NAMALWA (cell line): ENCODE measurements at regions not wholly inside any gene's neighbourhood (a gene's known extent, or its start where the extent isn't known, plus 50 kb on each side); places are given as distances from the start of the nearest gene placed in this dataset.
"Not testable (repeated sequence)": the region's sequence is repeated elsewhere in the genome, so short reads cannot be mapped to it uniquely, and the experiment has no call there.

ENCODE experiments used
- DNase-seq: peaks from one replicate; pipeline ENCODE4 v3.0.0-alpha.2; 2015; ENCODE audit warnings: low spot score

DNA sequence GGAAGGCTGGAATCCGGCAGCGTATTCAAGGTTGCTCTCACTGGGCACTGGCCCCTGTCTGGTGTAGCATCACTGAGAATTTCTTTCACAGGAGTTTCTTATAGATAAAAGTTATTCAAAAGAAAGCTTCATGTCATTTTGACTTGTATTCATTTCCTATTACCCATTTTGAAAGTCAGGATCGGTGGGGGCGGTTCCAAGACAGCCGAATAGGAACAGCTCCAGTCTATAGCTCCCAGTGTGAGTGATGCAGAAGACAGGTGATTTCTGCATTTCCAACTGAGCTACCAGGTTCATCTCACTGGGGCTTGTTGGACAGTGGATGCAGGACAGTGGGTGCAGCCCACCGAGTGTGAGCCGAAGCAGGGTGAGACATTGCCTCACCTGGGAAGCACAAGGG, 51.5 kb upstream of the CDC42EP3 start:
- not testable (repeated sequence) for DNase-seq

DNA sequence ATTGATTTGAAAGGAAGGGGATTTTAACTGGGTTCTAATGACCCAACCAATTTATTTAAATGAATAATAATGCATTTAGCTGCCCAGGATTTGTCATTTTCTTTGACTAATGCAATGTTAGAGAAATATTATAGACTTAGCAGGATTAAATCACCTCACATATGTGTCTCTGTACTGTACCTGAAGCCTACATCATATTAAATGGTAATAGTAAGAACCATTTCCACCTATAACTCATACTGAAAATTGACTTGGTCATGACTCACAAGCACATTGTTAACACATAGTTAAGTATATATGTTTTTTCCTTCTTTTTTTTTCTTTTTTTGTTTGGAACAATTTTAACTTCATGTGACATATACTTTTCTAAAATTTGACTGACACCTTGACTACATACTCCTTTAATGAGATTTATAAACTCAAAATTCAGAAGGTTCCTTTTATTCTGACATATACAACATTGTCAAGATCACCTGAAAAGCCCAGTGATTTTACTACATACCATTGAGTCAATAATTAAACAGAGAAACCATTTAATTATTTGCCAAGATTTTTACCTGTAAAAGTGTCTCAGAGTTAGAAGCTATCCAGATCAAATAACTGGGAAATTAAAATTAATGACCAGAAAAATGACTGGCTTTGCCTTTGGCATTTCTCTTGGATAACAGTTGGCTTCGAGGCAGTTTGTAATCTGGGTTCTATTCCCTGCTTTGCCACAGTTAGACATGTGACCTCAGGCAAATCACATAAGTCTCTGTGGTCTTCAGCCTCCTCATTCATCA, 58.8 kb upstream of the CDC42EP3 start:
- DNase-seq, result no peak

DNA sequence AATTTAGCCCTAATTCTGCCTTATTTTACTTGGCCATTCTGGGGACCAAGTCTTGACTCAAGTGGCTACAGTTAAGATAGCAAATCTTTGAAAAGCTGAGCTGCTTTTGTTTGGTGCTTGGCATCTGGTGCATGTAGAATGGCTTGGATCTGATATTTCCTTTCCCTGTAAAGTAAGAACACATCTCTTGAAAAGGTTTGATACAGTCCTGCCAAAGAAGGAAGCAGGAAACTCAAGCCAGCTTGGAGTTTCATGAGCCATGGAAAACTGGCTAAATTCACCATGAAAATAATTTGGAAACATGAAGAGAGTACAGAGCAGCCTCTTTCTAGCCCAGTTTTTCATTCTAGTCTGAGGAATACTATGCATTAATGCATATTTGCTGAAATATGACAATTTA, 61.0 kb upstream of the CDC42EP3 start:
- not testable (repeated sequence) for DNase-seq

- DNase-seq, result no peak
These were observed 61.8 kb upstream of the CDC42EP3 start for GRCh38 chr2:37733251-37733650.

DNA sequence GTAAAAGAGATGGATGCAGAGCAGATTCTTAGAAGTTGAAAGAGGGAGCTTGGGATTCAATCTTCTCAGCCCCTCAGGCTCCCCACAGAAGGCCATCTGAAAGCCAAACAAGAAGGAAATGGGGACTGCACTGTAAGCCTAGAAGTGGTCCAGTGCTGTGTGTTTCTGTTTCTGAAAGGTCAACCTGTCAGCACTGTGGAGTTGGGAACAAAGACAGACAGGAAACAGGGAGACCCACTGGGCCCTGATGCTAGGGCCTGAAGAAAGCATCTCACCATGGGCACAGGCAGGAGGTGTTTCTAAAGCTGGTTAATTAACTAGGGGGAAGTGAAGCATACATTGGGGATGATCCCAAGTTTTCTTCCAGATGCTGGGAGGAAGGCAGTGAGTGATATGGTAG, 62.5 kb upstream of the CDC42EP3 start:
- not testable (repeated sequence) for DNase-seq

DNA sequence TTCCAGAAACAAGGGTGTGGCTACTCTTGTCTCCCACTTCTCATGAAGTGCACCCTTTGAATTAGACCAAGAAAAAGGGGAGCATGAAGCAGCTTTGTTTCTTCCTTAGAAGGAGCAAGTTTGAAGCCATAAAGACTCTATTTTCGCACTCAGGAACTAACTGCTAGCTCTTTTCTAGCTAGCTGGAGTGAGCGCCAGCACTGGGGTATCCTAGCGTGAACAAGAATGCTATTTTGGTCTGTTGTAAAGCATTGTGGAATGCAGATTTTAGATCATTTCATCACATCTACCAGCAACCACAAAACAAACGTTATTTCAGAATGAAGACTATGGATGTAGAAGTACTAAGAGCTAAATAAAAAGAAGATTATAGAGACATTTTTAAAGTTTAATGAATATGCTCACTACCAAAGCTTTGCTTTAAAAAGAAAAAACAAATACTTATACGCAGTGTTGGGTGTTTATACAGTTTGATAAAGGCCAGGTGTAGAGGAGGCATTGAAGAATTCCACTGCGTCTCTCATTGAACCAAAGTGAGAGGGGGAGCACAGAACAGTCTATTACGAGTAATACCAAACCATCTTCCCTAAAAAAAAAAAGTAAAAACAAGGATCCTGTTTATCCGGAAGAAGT, 63.6 kb upstream of the CDC42EP3 start:
- not testable (repeated sequence) for DNase-seq

GRCh38 chr2:37735524-37735910, 64.1 kb upstream of the CDC42EP3 start:
- not testable (repeated sequence) for DNase-seq

- no peak for DNase-seq
These were observed 66.1 kb upstream of the CDC42EP3 start for GRCh38 chr2:37737507-37737906.

DNA sequence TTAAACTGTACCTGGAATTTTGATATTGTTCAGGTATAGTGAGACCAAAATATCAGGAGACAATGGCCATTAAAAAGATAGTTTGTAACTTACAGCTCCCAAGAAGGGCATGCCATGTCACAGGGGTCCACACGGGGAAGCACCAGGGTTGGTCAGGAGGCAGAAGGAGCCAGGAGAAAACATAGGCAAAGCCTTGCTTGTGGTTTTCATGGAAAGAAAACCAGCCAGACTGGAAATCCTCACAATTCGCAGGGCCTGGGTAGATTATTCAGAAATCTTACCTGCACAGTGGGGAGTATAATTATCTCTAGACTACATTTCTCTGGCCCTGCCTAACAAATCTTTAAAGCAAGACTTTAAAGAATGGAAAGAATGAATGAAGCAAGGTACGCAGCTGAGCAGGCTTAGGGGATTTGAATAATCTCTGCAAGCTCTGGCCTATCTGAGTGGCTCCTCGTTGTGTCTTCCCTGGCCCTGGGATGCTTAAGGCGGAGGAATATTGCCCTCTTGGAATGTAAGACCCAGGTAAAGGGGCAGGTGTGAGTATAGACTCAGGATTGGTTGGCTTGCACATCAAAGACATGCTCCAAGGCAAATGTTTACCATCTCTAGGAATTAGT, 66.9 kb upstream of the CDC42EP3 start:
- no peak for DNase-seq

DNA sequence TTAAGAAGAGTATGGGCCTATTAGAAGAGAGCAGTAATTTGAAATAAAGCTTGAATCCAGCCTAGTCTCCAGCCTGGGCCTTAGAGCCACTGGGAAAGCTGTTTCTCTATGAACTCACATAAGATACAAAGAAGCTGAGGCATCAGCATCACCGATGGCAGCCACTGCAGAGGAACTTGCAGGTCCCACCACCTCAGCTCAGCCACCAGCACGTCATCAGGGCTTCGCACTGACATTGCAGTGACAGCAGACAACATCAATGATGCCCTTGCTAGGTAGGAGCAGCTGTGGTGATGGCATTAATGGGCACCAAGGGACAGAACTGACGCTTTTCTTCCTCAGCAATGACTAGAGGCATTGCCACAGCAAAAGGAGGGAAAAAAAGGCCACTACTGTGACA, 67.7 kb upstream of the CDC42EP3 start:
- DNase-seq, result no peak

- DNase-seq, result no peak
These were observed 68.8 kb upstream of the CDC42EP3 start for GRCh38 chr2:37740164-37740739.

DNA sequence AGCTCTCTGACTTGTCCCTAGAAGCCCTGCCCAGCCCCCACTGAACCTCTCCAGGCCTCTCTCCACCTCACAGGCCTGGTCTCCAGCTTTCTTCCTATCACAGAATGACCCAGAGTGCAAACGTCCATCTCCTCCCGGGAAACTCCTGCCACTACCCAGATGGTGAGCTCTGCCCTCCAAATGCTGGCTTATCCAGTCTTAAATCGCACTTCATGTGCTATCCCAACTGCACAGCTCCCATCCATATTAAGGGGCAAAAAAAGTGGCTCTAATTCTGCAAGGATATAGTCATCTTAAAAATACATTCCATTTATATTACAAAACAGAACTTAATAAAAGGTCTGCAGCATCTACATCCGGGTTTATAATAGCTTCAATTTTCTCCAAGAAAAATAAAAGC, 70.8 kb upstream of the CDC42EP3 start:
- DNase-seq, result no peak

DNA sequence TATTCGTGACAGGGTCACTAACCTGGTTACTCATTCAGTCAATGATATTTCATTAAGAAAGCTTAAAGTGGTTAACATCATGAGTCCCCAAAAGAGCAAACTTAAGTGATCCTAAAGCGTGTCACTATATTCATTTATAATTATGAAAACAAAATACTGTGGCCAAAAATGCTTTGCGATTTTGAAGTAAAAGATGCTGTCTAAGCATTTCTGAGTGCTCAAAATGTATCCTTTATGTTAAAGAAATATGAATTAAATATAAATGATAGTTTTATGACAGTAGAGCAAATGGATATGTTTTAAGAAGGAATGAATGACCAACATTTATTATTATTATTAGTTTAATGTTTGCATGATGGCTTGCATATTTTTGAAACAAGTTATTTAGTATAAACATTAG, 72.6 kb upstream of the CDC42EP3 start:
- no peak for DNase-seq

DNA sequence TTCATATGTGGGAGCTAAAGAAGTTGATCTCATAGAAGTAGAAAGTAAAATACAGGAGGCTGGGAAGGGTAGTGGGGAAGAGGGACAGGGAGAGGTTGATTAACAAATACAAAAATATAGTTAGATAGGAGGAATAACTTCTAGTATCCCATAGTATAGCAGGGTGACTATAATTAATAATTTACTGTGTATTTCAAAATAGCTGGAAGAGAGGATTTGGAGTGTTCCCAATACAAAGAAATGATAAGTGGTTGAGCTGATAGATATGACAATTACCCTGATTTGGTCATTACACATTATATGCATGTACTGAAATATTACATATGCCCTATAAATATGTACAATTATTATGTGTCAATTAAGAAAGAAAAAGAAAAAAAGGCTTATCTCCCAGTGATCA, 73.5 kb upstream of the CDC42EP3 start:
- DNase-seq, result not testable (repeated sequence)

- DNase-seq, result not testable (repeated sequence)
These were observed 74.6 kb upstream of the CDC42EP3 start for GRCh38 chr2:37746011-37746410.

GRCh38 chr2:37746883-37747282, 75.4 kb upstream of the CDC42EP3 start:
- no peak for DNase-seq

DNA sequence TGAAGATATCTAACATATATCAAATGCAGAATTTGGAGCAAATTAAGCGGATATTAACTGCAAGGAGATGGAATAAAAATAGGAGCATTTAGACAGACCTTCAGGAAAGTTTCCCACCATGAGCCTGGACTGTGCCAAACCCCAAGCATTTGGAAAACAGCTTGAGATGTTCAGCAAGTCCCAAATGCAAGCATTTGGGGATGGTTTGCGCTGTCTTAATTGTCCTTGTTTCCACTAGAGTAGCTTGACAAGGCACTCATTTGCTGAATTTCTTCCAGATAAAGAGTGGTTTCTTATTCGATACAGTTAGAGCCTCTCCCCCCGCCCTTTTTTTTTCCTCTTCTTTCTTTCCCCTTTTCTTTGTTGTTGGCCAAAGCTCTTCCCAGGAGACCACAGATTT, 77.1 kb upstream of the CDC42EP3 start:
- no peak for DNase-seq

- not testable (repeated sequence) for DNase-seq
These were observed 78.8 kb upstream of the CDC42EP3 start for GRCh38 chr2:37750286-37750685.

GRCh38 chr2:37752766-37753165, 81.3 kb upstream of the CDC42EP3 start:
- DNase-seq, result no peak

DNA sequence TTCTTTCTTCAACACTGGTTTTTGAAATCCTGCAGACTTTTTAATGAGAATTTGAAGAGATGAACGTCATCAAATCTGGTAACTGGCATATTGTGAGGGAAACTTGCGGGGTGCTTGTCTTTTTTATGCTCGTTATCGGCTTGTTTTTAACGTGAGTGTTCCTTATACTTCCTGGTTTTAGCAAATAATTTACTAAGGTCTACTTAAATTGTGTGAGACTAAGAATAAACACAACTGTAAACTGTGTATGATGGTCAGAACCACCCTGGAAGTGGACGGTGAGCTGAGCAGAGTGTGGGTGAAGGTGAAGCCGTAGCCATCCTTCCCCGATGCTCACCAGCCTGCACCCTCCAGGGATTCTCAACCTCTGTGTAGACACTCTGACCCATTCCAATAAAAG, 82.3 kb upstream of the CDC42EP3 start:
- no peak for DNase-seq

DNA sequence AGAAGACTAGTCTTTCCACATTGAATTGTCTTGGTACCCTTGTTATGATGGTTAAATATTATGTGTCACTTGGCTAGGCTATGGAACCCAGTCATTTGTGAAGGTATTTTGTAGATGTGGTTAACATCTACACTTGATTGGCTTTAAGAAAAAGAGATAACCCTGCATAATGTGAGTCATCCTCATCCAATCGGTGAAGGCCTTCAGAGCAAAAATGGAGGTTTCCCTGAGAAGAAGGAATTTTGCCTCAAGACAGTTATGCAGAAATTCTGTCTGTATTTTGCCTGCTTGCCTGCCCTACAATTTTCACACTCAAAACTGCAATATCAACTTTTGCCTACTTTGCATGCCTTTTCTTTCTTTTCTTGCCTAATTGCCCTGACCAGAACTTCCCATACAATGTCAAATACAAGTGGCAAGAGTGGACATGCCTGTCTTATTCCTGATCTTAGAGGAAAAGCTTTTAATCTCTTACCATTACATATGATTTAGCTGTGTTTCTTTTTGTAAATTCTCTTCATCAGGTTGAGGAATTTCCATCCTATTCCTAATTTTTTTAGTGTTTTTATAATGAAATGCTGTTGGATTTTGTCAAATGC, 84.6 kb upstream of the CDC42EP3 start:
- not testable (repeated sequence) for DNase-seq

GRCh38 chr2:37757456-37757855, 86.0 kb upstream of the CDC42EP3 start:
- DNase-seq, result not testable (repeated sequence)
